K562 (cell line): ENCODE measurements at regions not wholly inside any gene's neighbourhood (a gene's known extent, or its start where the extent isn't known, plus 50 kb on each side); places are given as distances from the start of the nearest gene placed in this dataset.
A peak's percentile ranks its signal among the peaks of the same experiment; 100 is the strongest.

ENCODE experiments used
- ATAC-seq: fragments of 200-7000 bp; cut with Tn5 transposase; 3 replicates; pipeline ENCODE4 v1.9.1; 2020; ENCODE audit warnings: moderate library complexity
- BruUV-seq: library from RNA; stranded (reverse); fragments of 400-500 nt; replicated peaks from 2 replicates; lab custom pipeline; 2021; lab: Mats Ljungman, UMichigan
- CTCF ChIA-PET: fragments of 300-600 bp; formaldehyde crosslinking; extraction: SDS; loops from one replicate; lab custom pipeline; 2021; ENCODE audit warnings: low intra/inter-chr PET ratio; lab: Yijun Ruan, JAX
- POLR2A ChIA-PET: fragments of 300-600, 350-650 bp; sonication (Branson Sonifier 250); formaldehyde crosslinking; extraction: SDS; loops from one replicate; lab custom pipeline; 2021; ENCODE audit warnings: antibody characterized with exemption, inconsistent platforms; lab: Yijun Ruan, JAX
- DNase-seq, 4 experiments: peaks; one replicate each; pipeline versions ENCODE4 v3.0.0 to v3.0.0-alpha.2; 2011 to 2018; ENCODE audit warnings: low spot score in 3 of 4, mixed read lengths in 3 of 4; ENCODE audit errors: extremely low read depth in 1 of 4
- FAIRE-seq: peaks from 2 replicates; lab custom pipeline; 2011; peaks lifted over from hg19 to GRCh38; lab: Jason Lieb, UNC
- H2AFZ ChIP-seq: 2 replicates; pipeline ENCODE4 v1.6.0; 2011; ENCODE audit warnings: low read depth, low read length, control low read depth, inconsistent platforms
- H3K27ac ChIP-seq: fragments of 200-600 bp; 3 replicates; pipeline ENCODE4 v1.8.0; 2011; ENCODE audit warnings: low read depth, mild to moderate bottlenecking, control low read depth, inconsistent platforms, low read length, moderate library complexity, mixed read lengths; ENCODE audit errors: extremely low read depth
- H3K27me3 ChIP-seq, 2 experiments: fragments of 300-600 bp in 1 of 2; 2 replicates in 1 of 2; 3 replicates in 1 of 2; pipeline versions ENCODE4 v1.6.0 to v1.8.0; 2011; ENCODE audit warnings: inconsistent platforms in 2 of 2, low read length in 2 of 2, mild to moderate bottlenecking in 1 of 2, mixed read lengths in 1 of 2, moderate library complexity in 1 of 2; ENCODE audit not compliant: control insufficient read depth in 2 of 2, insufficient read depth in 2 of 2
- H3K36me3 ChIP-seq: fragments of 300-600 bp; 3 replicates; pipeline ENCODE4 v1.8.0; 2011; ENCODE audit warnings: mild to moderate bottlenecking, low read length, inconsistent platforms; ENCODE audit not compliant: control insufficient read depth, insufficient read depth
- H3K4me1 ChIP-seq, 2 experiments: fragments of 200-600 bp in 1 of 2; replicated peaks in 1 of 2; 2 replicates in 1 of 2; 3 replicates in 1 of 2; pipeline versions ENCODE4 v1.5.1 to v1.8.0; 2011; ENCODE audit warnings: inconsistent platforms in 2 of 2, low read length in 2 of 2, mild to moderate bottlenecking in 1 of 2, mixed read lengths in 1 of 2, moderate library complexity in 1 of 2; ENCODE audit not compliant: control insufficient read depth in 2 of 2, insufficient read depth in 2 of 2
- H3K4me2 ChIP-seq: 2 replicates; pipeline ENCODE4 v1.6.1; 2011; ENCODE audit warnings: low read length, control low read depth, inconsistent platforms, mixed read lengths; ENCODE audit not compliant: insufficient read depth
- H3K4me3 ChIP-seq: fragments of 200-600 bp; sonication (generic), shearing (Covaris generic); 2 replicates; pipeline ENCODE4 v1.5.1; 2016; ENCODE audit warnings: control low read depth, inconsistent platforms
- H3K79me2 ChIP-seq: fragments of 200-600 bp; 3 replicates; pipeline ENCODE4 v1.8.0; 2011; ENCODE audit warnings: low read length, inconsistent platforms; ENCODE audit not compliant: control insufficient read depth, insufficient read depth
- H3K9ac ChIP-seq, 2 experiments: 2 replicates each; pipeline versions ENCODE4 v1.6.0 to v1.6.1; 2011; ENCODE audit warnings: low read depth in 2 of 2, low read length in 2 of 2, control low read depth in 1 of 2, inconsistent platforms in 1 of 2, mild to moderate bottlenecking in 1 of 2, mixed read lengths in 1 of 2; ENCODE audit not compliant: insufficient read depth in 1 of 2
- H3K9me1 ChIP-seq: one replicate; pipeline ENCODE4 v1.6.0; 2011; ENCODE audit warnings: inconsistent platforms, mild to moderate bottlenecking, low read length, moderate library complexity; ENCODE audit not compliant: control insufficient read depth, insufficient read depth
- H3K9me3 ChIP-seq: replicated peaks from 2 replicates; pipeline ENCODE4 v1.5.1; 2011; ENCODE audit warnings: low read depth, low read length, inconsistent platforms; ENCODE audit not compliant: control insufficient read depth, insufficient read depth
- H4K20me1 ChIP-seq: replicated peaks from 2 replicates; pipeline ENCODE4 v1.6.1; 2011; ENCODE audit warnings: low read length, inconsistent platforms, mixed read lengths; ENCODE audit not compliant: control insufficient read depth, insufficient read depth
- ATF4 ChIP-seq: fragments of 450-650 bp; formaldehyde crosslinking; IDR thresholded peaks from 2 replicates; pipeline ENCODE4 v1.4.0; 2022; ENCODE audit warnings: mild to moderate bottlenecking, moderate library complexity
- C11orf30 ChIP-seq: fragments of 450-650 bp; IDR thresholded peaks from 2 replicates; pipeline ENCODE4 v1.6.1; 2016; ENCODE audit warnings: low read depth, mild to moderate bottlenecking
- CBFA2T3 ChIP-seq: fragments of 450-650 bp; IDR thresholded peaks from 2 replicates; pipeline ENCODE4 v1.6.1; 2017
- EP300 ChIP-seq: IDR thresholded peaks from 2 replicates; pipeline ENCODE4 v1.6.1; 2012; ENCODE audit warnings: low read length, improper control_type of control experiment
- FOXK2 ChIP-seq, 2 experiments: fragments of 450-650 bp; IDR thresholded peaks in 1 of 2; conservative IDR thresholded peaks in 1 of 2; 2 replicates each; pipeline ENCODE4 v1.6.1; 2016; ENCODE audit warnings: low read depth in 2 of 2, mild to moderate bottlenecking in 1 of 2
- HCFC1 ChIP-seq: IDR thresholded peaks from 2 replicates; pipeline ENCODE4 v1.6.1; 2012; ENCODE audit warnings: low read depth, low read length, improper control_type of control experiment
- ILF3 ChIP-seq: fragments of 450-650 bp; IDR thresholded peaks from 2 replicates; pipeline ENCODE4 v1.6.1; 2018; ENCODE audit warnings: antibody characterized with exemption, mild to moderate bottlenecking, moderate library complexity, borderline replicate concordance
- MAFF ChIP-seq: IDR thresholded peaks from 2 replicates; pipeline ENCODE4 v1.6.1; 2012; ENCODE audit warnings: low read length, improper control_type of control experiment
- MAFG ChIP-seq: fragments of 450-650 bp; conservative IDR thresholded peaks from 2 replicates; pipeline ENCODE4 v1.6.1; 2016; ENCODE audit warnings: missing genetic modification characterization, missing compliant biosample characterization
- MEF2D ChIP-seq: conservative IDR thresholded peaks from 2 replicates; pipeline ENCODE4 v1.6.1; 2016; ENCODE audit warnings: low read depth, missing genetic modification characterization, missing compliant biosample characterization
- MYNN ChIP-seq, 2 experiments: sonication (generic); formaldehyde crosslinking in 1 of 2; IDR thresholded peaks; 2 replicates each; pipeline versions ENCODE4 v1.5.0 to v1.6.1; 2016 to 2020; ENCODE audit warnings: antibody characterized with exemption in 1 of 2, missing genetic modification reagents in 1 of 2
- NCOR1 ChIP-seq: fragments of 450-650 bp; IDR thresholded peaks from 2 replicates; pipeline ENCODE4 v1.6.1; 2016; ENCODE audit warnings: mild to moderate bottlenecking, moderate library complexity
- NFE2 ChIP-seq: IDR thresholded peaks from 2 replicates; pipeline ENCODE4 v1.6.1; 2014; ENCODE audit warnings: antibody characterized with exemption, low read depth
- PBX2 ChIP-seq, 2 experiments: IDR thresholded peaks in 1 of 2; conservative IDR thresholded peaks in 1 of 2; 2 replicates each; pipeline ENCODE4 v1.6.1; 2016; ENCODE audit warnings: low read depth in 2 of 2, mild to moderate bottlenecking in 1 of 2, missing compliant biosample characterization in 1 of 2, missing genetic modification characterization in 1 of 2, moderate library complexity in 1 of 2
- TCF3 ChIP-seq: sonication (generic); formaldehyde crosslinking; IDR thresholded peaks from 2 replicates; pipeline ENCODE4 v1.4.0; 2020; ENCODE audit warnings: mild to moderate bottlenecking, missing genetic modification reagents
- TEAD4 ChIP-seq, 2 experiments: sonication (generic) in 1 of 2; formaldehyde crosslinking in 1 of 2; IDR thresholded peaks; 2 replicates each; pipeline versions ENCODE4 v1.6.1 to v1.8.0; 2012 to 2022; ENCODE audit warnings: borderline replicate concordance in 1 of 2, inconsistent platforms in 1 of 2, low read length in 1 of 2, mild to moderate bottlenecking in 1 of 2, missing genetic modification reagents in 1 of 2
- ZBTB43 ChIP-seq: sonication (generic); formaldehyde crosslinking; IDR thresholded peaks from 2 replicates; pipeline ENCODE4 v1.8.0; 2023; ENCODE audit warnings: mild to moderate bottlenecking, missing genetic modification reagents
- ZBTB8A ChIP-seq: fragments of 450-650 bp; IDR thresholded peaks from 2 replicates; pipeline ENCODE4 v1.6.1; 2018; ENCODE audit warnings: mild to moderate bottlenecking, moderate library complexity; ENCODE audit not compliant: partially characterized antibody
- ZNF316 ChIP-seq: fragments of 450-650 bp; IDR thresholded peaks from 2 replicates; pipeline ENCODE4 v1.6.1; 2016
- WGBS: fragments of 100-300 bp; shearing (Covaris generic); methylation state at CpG from one replicate; pipeline ENCODE4 v1.1.6; 2016; ENCODE audit warnings: low coverage, mixed read lengths; ENCODE audit not compliant: insufficient coverage; ENCODE audit errors: missing lambda C conversion rate; 5-methylcytosine and 5-hydroxymethylcytosine counted together
- in situ Hi-C: fragments of 300-500 bp; cut with MboI; formaldehyde crosslinking; loops from 4 replicates; pipeline ENCODE4 v1.15.0; 2018; ENCODE audit warnings: inconsistent platforms, mixed read lengths
- intact Hi-C: fragments of 100-400 bp; cut with micrococcal nuclease; formaldehyde crosslinking; loops from 2 replicates; pipeline ENCODE4 v1.14.2; 2022

- Histone ChIP-seq H3K27me3 (no peaks in the 10 kb centered on the region), H4K20me1 (no peaks in the 10 kb centered on the region), H3K9ac (no peak overlapping the region), H3K4me3 (no peak overlapping the region), H3K36me3 (no peaks in the 10 kb centered on the region), H3K4me1 (no peaks in the 10 kb centered on the region; a peak in 2 of 5 replicates), H3K9me3 (no peaks in the 10 kb centered on the region), H3K4me2 (no peak overlapping the region), H2AFZ (no peak overlapping the region), H3K9me1 (no peaks in the 10 kb centered on the region), H3K27ac (no peak overlapping the region), H3K79me2 (no peaks in the 10 kb centered on the region)
- ChIA-PET POLR2A (no interaction called here), CTCF (no interaction called here)
- no peak for FAIRE-seq
- ATAC-seq = peak; percentile 76
- peak in 2 of 4 experiments; percentile 18 to 47 for DNase-seq
- in situ Hi-C loops (no loop called here), intact Hi-C loops (no loop called here)
- 0% methylated on average over 5 of the region's 5 CpGs for WGBS
- no TSS peak for BruUV-seq
- peak; percentile 21; the same call in 1 of the 2 replicates for TF ChIP-seq ZNF316
- peak; percentile 61 for TF ChIP-seq CBFA2T3
- peak; percentile 34; the same call in 1 of the 2 replicates for TF ChIP-seq NCOR1
- peak; percentile 59 for TF ChIP-seq MAFG (tag)
- TF ChIP-seq HCFC1 = no peak
- TF ChIP-seq MEF2D (tag) = no peak
- no peak for TF ChIP-seq ILF3
- no peak; the same call in 1 of the 2 replicates for TF ChIP-seq MYNN (IDR thresholded peaks at IDR 0.05)
- TF ChIP-seq MYNN (CRISPR knock-in tag; IDR thresholded peaks at IDR 0.05) = no peak
- TF ChIP-seq TEAD4 (IDR thresholded peaks at IDR 0.05; ENCODE audit: low read length) = peak; percentile 42; the same call in 1 of the 2 replicates
- no peak for TF ChIP-seq TEAD4 (CRISPR knock-in tag; IDR thresholded peaks at IDR 0.05; ENCODE audit: borderline replicate concordance)
- TF ChIP-seq TCF3 (CRISPR knock-in tag) = peak; percentile 57; the same call in 1 of the 2 replicates
- no peak for TF ChIP-seq ZBTB8A
- TF ChIP-seq C11orf30 = peak; percentile 16; the same call in 1 of the 2 replicates
- TF ChIP-seq ZBTB43 (CRISPR knock-in tag) = no peak
- TF ChIP-seq EP300 = peak; percentile 27; the same call in 1 of the 2 replicates
- no peak for TF ChIP-seq PBX2 (CRISPR knock-in tag; IDR thresholded peaks at IDR 0.05; ENCODE audit: low read depth)
- no peak for TF ChIP-seq PBX2 (tag; conservative IDR thresholded peaks at IDR 0.05; ENCODE audit: low read depth)
- 0 out of 2 replicates have a peak, but pooled peaks have one; percentile 12 for TF ChIP-seq MAFF
- no peak for TF ChIP-seq FOXK2 (conservative IDR thresholded peaks at IDR 0.05 in 1 of 2, IDR thresholded peaks at IDR 0.05 in 1 of 2; ENCODE audit: low read depth in 2 of 2)
- no peak for TF ChIP-seq ATF4 (CRISPR knock-in tag)
- peak; percentile 69 for TF ChIP-seq NFE2
Observed at GRCh38 chr17:13806092-13806491, 204.4 kb upstream of the HS3ST3A1 start.
